Activated naive CD4-positive, alpha-beta T cell treated with anti-CD3 and anti-CD28 coated beads, Interleukin-2, amount 50 U/mL, for 16 hours (primary cell): ENCODE measurements at regions not wholly inside any gene's neighbourhood (a gene's known extent, or its start where the extent isn't known, plus 50 kb on each side); places are given as distances from the start of the nearest gene placed in this dataset.

Experiments used
- DNase-seq: peaks from one replicate; pipeline ENCODE4 v3.0.0-alpha.2; 2020

DNA sequence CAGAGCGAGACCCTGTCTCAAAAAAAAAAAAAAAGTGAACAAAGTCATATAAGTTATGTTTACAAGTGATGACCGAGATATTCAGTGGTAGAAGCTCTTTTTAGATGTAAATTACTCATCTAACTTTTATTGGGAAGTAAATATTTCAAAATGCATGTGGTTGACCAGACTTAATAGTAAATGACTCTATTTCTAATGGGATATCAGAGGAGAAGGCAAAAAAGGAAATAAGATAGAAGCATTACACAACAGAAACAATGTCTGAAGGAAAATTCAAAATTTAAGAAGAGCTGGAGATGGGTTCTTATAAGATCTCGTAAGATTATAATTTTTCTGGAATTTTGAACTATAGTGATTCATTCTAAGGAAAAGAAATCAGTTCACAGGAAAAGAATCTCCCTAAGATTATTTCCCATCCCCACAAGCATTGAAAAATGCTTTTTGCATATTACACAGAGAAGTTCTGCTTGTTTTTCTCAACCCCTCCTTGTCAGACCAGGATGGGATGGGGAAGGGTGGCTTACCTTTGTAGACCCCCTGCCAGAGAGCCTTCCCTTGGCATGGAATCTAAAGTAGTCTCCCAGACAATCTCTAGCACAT, 63.1 kb upstream of the STK38L start:
- no peak for DNase-seq

DNA sequence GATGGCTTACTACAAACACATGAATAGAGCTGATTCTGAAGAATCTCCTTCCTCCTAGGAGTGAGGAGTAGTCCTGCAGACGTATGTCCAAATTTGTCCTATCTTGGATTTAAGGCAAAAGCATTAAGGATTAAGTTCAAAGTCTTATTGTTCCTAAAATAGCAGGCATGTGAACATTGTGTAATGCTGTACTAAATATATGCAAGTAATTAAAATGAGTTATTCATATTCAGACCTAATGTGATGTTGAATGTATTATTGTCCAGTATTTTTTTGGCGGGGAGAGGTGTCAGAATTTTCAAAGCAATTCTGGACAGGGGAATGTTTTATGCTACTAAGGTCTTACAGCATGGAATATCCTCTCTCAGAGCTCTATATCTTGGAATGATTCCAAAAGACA, 60.7 kb upstream of the STK38L start:
- no peak for DNase-seq

GRCh38 chr12:27185234-27186021, 58.7 kb upstream of the STK38L start:
- no peak for DNase-seq

DNA sequence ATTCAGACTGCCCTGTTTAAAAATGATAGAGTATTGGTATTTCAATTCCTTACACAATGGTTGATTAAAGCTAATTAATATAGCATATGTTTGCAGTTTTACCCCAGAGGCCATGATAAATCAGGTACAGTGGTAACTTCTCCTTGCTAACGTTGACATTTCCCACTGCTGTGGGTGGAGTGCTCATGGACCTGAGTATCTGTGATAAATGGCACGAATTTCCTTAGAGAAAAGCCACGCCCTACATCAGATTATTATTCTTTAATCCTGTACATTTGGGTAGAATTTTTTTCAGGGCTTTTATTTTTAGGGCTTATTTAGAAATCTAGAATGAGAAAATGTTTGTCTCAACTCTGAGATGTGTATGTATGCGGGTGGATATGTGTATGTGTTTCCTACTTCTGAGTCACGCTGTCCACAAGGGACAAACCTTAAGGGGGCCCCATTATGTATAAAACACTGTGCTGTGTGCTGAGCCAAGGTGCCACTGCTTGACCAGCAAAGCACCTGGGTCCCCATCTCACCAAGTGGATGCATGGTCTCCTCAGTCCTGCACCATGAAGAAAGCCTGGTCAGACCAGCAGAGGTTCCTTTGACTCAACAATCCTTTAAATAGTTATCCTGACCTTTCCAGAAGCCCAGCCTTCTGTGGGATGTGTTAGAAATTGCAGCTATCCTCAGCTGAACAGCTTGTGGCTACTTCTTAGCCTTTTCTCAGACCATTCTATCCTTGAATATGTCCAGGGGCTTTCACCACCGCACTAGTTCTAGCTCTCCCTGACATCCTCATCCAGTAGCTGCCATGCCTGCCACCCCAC, 57.9 kb upstream of the STK38L start:
- DNase-seq, result no peak

DNA sequence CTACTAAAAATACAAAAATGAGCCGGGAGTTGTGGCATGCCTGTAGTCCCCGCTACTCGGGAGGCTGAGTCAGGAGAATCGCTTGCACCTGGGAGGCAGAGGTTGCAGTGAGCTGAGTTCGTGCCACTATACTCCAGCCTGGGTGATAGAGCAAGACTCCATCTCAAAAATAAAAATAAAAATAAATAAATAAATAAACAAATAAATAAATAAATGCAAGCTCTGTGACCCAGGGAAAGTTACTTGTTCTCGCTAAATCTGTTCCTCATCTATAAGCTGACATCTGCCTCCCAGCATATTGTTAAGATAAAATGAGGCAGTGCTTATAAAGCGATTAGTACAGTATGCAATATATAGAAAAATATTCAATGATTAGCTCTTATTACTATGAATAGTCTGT, 56.4 kb upstream of the STK38L start:
- no peak for DNase-seq

DNA sequence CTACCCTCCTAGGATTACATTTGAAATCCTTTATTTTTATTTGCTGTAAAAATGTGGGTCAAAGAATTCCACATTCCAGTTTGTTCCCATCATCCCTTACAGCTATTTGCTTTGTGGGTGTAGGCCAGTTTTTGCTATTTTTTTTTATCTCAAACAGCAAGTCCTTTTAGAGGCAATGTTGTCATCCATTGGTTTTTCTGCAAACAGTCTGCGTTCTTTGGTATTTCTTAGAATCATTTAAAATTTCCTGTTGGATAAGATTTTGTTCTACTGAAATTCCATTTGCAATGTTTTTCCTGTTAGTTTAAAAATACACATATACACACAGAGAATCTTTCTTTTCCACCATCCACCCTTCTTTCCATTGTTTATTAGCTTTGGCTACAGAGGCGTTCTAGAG, 53.3 kb upstream of the STK38L start:
- no peak for DNase-seq

GRCh38 chr12:27191531-27191930, 52.6 kb upstream of the STK38L start:
- DNase-seq, result no peak

- DNase-seq, result no peak
These were observed 51.8 kb upstream of the STK38L start for GRCh38 chr12:27192118-27192802.

DNA sequence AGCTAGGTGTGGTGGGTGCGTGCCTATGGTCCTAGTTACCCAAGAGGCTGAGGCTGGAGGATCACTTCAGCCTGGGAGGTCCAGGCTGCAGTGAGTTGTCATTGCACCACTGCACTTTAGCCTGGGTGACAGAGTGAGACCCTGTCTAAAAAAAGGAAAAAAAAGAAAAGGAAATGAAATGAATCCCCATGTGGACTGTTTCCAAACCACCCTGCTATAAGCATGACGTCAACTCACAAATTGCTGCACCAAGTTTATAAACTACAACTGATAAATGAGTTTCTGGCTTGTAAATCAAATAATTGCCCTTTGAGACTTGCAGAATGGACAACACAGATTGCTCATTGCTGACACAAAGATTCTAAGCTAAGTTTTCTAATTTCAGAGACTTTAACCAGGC, 51.0 kb upstream of the STK38L start:
- no peak for DNase-seq

- no peak for DNase-seq
These were observed 50.1 kb upstream of the STK38L start for GRCh38 chr12:27193854-27194544.
